HepG2 (cell line): ENCODE measurements at regions not wholly inside any gene's neighbourhood (a gene's known extent, or its start where the extent isn't known, plus 50 kb on each side); places are given as distances from the start of the nearest gene placed in this dataset.

Source experiments
- ATAC-seq: fragments of 200-7000 bp; cut with Tn5 transposase; 3 replicates; pipeline ENCODE4 v1.9.1; 2020; ENCODE audit warnings: mild to moderate bottlenecking, moderate library complexity
- BruUV-seq: library from RNA; stranded (reverse); fragments of 400-500 nt; replicated peaks from 2 replicates; lab custom pipeline; 2021; lab: Mats Ljungman, UMichigan
- CTCF ChIA-PET: fragments of 300-600 bp; formaldehyde crosslinking; extraction: SDS; loops from one replicate; lab custom pipeline; 2021; ENCODE audit warnings: low total read pairs, inconsistent platforms, low intra/inter-chr PET ratio; lab: Yijun Ruan, JAX
- POLR2A ChIA-PET: fragments of 350-600 bp; sonication (Branson Sonifier 250); formaldehyde crosslinking; loops from one replicate; lab custom pipeline; 2020; ENCODE audit warnings: antibody characterized with exemption, inconsistent platforms; lab: Yijun Ruan, JAX
- DNase-seq: peaks from one replicate; pipeline ENCODE4 v3.0.0-alpha.2; 2015; ENCODE audit warnings: low spot score
- FAIRE-seq: peaks from 3 replicates; lab custom pipeline; 2011; peaks lifted over from hg19 to GRCh38; lab: Jason Lieb, UNC
- H2AFZ ChIP-seq: one replicate; pipeline ENCODE4 v1.6.1; 2011; ENCODE audit warnings: low read length, inconsistent platforms
- H3K27ac ChIP-seq: fragments of 300-600 bp; 3 replicates; pipeline ENCODE4 v1.8.0; 2011; ENCODE audit warnings: mixed run types, mild to moderate bottlenecking, mixed read lengths, low read length, inconsistent platforms; ENCODE audit not compliant: insufficient read depth; ENCODE audit errors: extremely low read length
- H3K27me3 ChIP-seq, 2 experiments: fragments of 200-600 bp in 1 of 2; 2 replicates in 1 of 2; 3 replicates in 1 of 2; pipeline versions ENCODE4 v1.6.0 to v1.8.0; 2011; ENCODE audit warnings: low read length in 2 of 2, mild to moderate bottlenecking in 2 of 2, moderate library complexity in 2 of 2, inconsistent platforms in 1 of 2; ENCODE audit not compliant: insufficient read depth in 2 of 2, control insufficient read depth in 1 of 2
- H3K36me3 ChIP-seq, 2 experiments: fragments of 200-600 bp in 1 of 2; replicated peaks in 1 of 2; 2 replicates in 1 of 2; 3 replicates in 1 of 2; pipeline versions ENCODE4 v1.5.1 to v1.8.0; 2011; ENCODE audit warnings: low read length in 2 of 2, inconsistent platforms in 1 of 2; ENCODE audit not compliant: insufficient read depth in 2 of 2, control insufficient read depth in 1 of 2
- H3K4me1 ChIP-seq: 2 replicates; pipeline ENCODE4 v1.5.1; 2012; ENCODE audit warnings: low read length, inconsistent platforms; ENCODE audit not compliant: insufficient read depth
- H3K4me2 ChIP-seq: 2 replicates; pipeline ENCODE4 v1.6.0; 2011; ENCODE audit warnings: low read depth, low read length, inconsistent platforms
- H3K4me3 ChIP-seq, 3 experiments: fragments of 200-600 bp in 1 of 3; sonication (generic), shearing (Covaris generic) in 1 of 3; replicated peaks in 1 of 3; 2 replicates each; pipeline ENCODE4 v1.5.1; 2011 to 2016; ENCODE audit warnings: low read length in 3 of 3, inconsistent platforms in 2 of 3, low read depth in 2 of 3, mild to moderate bottlenecking in 2 of 3, control low read depth in 1 of 3, mixed read lengths in 1 of 3; ENCODE audit not compliant: insufficient read depth in 1 of 3
- H3K79me2 ChIP-seq: one replicate; pipeline ENCODE4 v1.6.1; 2011; ENCODE audit warnings: low read length, inconsistent platforms; ENCODE audit not compliant: insufficient read depth
- H3K9ac ChIP-seq: 2 replicates; pipeline ENCODE4 v1.6.0; 2011; ENCODE audit warnings: mild to moderate bottlenecking, low read depth, low read length, inconsistent platforms; ENCODE audit not compliant: insufficient read depth
- H3K9me3 ChIP-seq: 2 replicates; pipeline ENCODE4 v1.5.1; 2012; ENCODE audit warnings: mild to moderate bottlenecking, low read length
- H4K20me1 ChIP-seq: 2 replicates; pipeline ENCODE4 v1.6.0; 2011; ENCODE audit warnings: inconsistent platforms, mild to moderate bottlenecking, low read length, moderate library complexity; ENCODE audit not compliant: insufficient read depth
- AKAP8 ChIP-seq: sonication (generic); formaldehyde crosslinking; IDR thresholded peaks from 2 replicates; pipeline ENCODE4 v1.5.1; 2020; ENCODE audit warnings: mild to moderate bottlenecking, missing genetic modification reagents
- CENPT ChIP-seq: sonication (generic); formaldehyde crosslinking; IDR thresholded peaks from 2 replicates; pipeline ENCODE4 v1.8.0; 2022; ENCODE audit warnings: low read depth, mild to moderate bottlenecking, moderate library complexity, missing genetic modification reagents
- DNMT3B ChIP-seq: conservative IDR thresholded peaks from 2 replicates; pipeline ENCODE4 v1.6.1; 2016; ENCODE audit warnings: missing biosample characterization, control low read depth
- DRAP1 ChIP-seq: IDR thresholded peaks from 2 replicates; pipeline ENCODE4 v1.6.1; 2016; ENCODE audit warnings: missing genetic modification reagents, missing compliant biosample characterization
- FOXK1 ChIP-seq: sonication (generic); formaldehyde crosslinking; IDR thresholded peaks from 2 replicates; pipeline ENCODE4 v1.4.0; 2020; ENCODE audit warnings: low read depth, missing genetic modification reagents, borderline replicate concordance
- KAT7 ChIP-seq: IDR thresholded peaks from 2 replicates; pipeline ENCODE4 v1.6.1; 2018; ENCODE audit warnings: borderline replicate concordance, missing compliant biosample characterization
- KLF9 ChIP-seq: IDR thresholded peaks from 2 replicates; pipeline ENCODE4 v1.6.1; 2016; ENCODE audit warnings: low read depth
- MTA3 ChIP-seq: sonication (generic); formaldehyde crosslinking; IDR thresholded peaks from 2 replicates; pipeline ENCODE4 v1.4.0; 2020; ENCODE audit warnings: missing genetic modification reagents
- SRSF9 ChIP-seq: fragments of 200-400 bp; formaldehyde crosslinking; IDR thresholded peaks from 2 replicates; pipeline ENCODE4 v1.6.1; 2018; ENCODE audit warnings: borderline replicate concordance, mild to moderate bottlenecking, low read depth, low read length; ENCODE audit not compliant: insufficient read depth, poor library complexity, severe bottlenecking
- ZMYM2 ChIP-seq: sonication (generic); formaldehyde crosslinking; IDR thresholded peaks from 2 replicates; pipeline ENCODE4 v1.8.0; 2022; ENCODE audit warnings: mild to moderate bottlenecking, missing genetic modification reagents
- ZNF317 ChIP-seq: sonication (generic); formaldehyde crosslinking; IDR thresholded peaks from 2 replicates; pipeline ENCODE4 v1.5.0; 2020; ENCODE audit warnings: mild to moderate bottlenecking, missing genetic modification reagents
- ZNF318 ChIP-seq: sonication (generic); formaldehyde crosslinking; IDR thresholded peaks from 2 replicates; pipeline ENCODE4 v1.4.0; 2020; ENCODE audit warnings: mild to moderate bottlenecking, missing genetic modification reagents
- ZNF446 ChIP-seq: sonication (generic); formaldehyde crosslinking; IDR thresholded peaks from 2 replicates; pipeline ENCODE4 v1.5.0; 2020; ENCODE audit warnings: mild to moderate bottlenecking, missing genetic modification reagents
- ZNF615 ChIP-seq: sonication (generic); formaldehyde crosslinking; IDR thresholded peaks from 2 replicates; pipeline ENCODE4 v1.5.0; 2020; ENCODE audit warnings: mild to moderate bottlenecking, missing genetic modification reagents, borderline replicate concordance
- WGBS: methylation state at CpG from one replicate; pipeline ENCODE4 v1.1.6; 2017; ENCODE audit warnings: low lambda C conversion rate; 5-methylcytosine and 5-hydroxymethylcytosine counted together
- in situ Hi-C: cut with HindIII; loops from 2 replicates; pipeline ENCODE4 v1.10.0; 2017; ENCODE audit warnings: low pct_unique_long_range_greater_than_20kb; ENCODE audit not compliant: extremely low pct_ligation_motif_present
- intact Hi-C: fragments of 100-400 bp; cut with micrococcal nuclease; formaldehyde crosslinking; loops from one replicate; pipeline ENCODE4 v1.10.0; 2022; ENCODE audit not compliant: unreplicated experiment
- TF ChIP-seq, protein P1 (sequence below): sonication (generic); formaldehyde crosslinking; conservative IDR thresholded peaks from 2 replicates; pipeline ENCODE4 v1.8.1; 2023; ENCODE audit warnings: missing genetic modification reagents

GRCh38 chr18:75521816-75522215 is 94.3 kb upstream of the SMIM21 start (continued):
- TF ChIP-seq ZMYM2 (CRISPR knock-in tag) = no peak
- TF ChIP-seq, protein P1, sequence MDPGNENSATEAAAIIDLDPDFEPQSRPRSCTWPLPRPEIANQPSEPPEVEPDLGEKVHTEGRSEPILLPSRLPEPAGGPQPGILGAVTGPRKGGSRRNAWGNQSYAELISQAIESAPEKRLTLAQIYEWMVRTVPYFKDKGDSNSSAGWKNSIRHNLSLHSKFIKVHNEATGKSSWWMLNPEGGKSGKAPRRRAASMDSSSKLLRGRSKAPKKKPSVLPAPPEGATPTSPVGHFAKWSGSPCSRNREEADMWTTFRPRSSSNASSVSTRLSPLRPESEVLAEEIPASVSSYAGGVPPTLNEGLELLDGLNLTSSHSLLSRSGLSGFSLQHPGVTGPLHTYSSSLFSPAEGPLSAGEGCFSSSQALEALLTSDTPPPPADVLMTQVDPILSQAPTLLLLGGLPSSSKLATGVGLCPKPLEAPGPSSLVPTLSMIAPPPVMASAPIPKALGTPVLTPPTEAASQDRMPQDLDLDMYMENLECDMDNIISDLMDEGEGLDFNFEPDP (CRISPR knock-in tag) = no peak

DNA sequence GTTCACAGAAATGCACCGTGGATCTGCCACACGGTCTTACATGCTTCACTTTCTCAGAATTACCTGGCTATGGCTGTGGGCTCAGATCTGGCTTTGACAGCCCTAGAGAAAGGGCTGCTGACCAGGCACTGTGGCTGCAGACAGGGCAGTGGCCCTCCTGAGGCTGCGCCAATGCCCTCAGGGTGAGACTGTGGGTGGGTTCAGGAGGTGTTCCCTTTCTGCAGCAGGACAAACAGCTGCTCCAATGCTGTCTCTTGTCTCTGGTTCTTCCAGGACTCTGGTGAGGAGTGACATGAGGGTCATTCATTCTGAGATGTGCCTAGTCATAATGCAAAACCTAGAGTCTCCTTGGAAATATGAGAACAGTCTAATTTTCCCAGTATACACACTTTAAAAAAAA is 90.5 kb upstream of the SMIM21 start:
- Histone ChIP-seq H3K36me3 (no peaks in the 10 kb centered on the region), H3K79me2 (no peaks in the 10 kb centered on the region), H3K27ac (no peak overlapping the region), H4K20me1 (no peaks in the 10 kb centered on the region), H3K9me3 (no peaks in the 10 kb centered on the region), H2AFZ (no peak overlapping the region), H3K4me3 (no peak overlapping the region), H3K9ac (no peak overlapping the region), H3K4me1 (no peaks in the 10 kb centered on the region), H3K27me3 (peaks cover 1 to 19% of the 10 kb centered on the region in 2 experiments; a peak in 3 of 5 replicates), H3K4me2 (no peak overlapping the region)
- no TSS peak for BruUV-seq
- ATAC-seq (no peak), DNase-seq (no peak), FAIRE-seq (no peak)
- ChIA-PET POLR2A (no interaction called here), CTCF (no interaction called here)
- WGBS = 75% methylated on average over 3 of the region's 3 CpGs
- in situ Hi-C loops = no loop called here
- intact Hi-C loops = no loop called here
- TF ChIP-seq ZNF615 (no peak), DRAP1 (CRISPR knock-in tag) (no peak), KLF9 (CRISPR knock-in tag) (no peak), CENPT (CRISPR knock-in tag) (no peak), ZNF317 (no peak), DNMT3B (CRISPR knock-in tag) (no peak), SRSF9 (no peak), MTA3 (CRISPR knock-in tag) (no peak), ZMYM2 (CRISPR knock-in tag) (no peak), AKAP8 (CRISPR knock-in tag) (no peak), ZNF446 (CRISPR knock-in tag) (no peak), FOXK1 (CRISPR knock-in tag) (no peak), ZNF318 (CRISPR knock-in tag) (no peak), KAT7 (no peak)
